Right lobe of liver (tissue), 4 donors: ENCODE measurements at regions not wholly inside any gene's neighbourhood (a gene's known extent, or its start where the extent isn't known, plus 50 kb on each side); places are given as distances from the start of the nearest gene placed in this dataset.

Experiments
- POLR2A ChIP-seq: fragments of 450-650 bp; IDR thresholded peaks from one replicate; pipeline ENCODE4 v1.6.1; 2017; ENCODE audit warnings: antibody characterized with exemption, mild to moderate bottlenecking
- TF ChIP-seq, protein P1 (sequence below), 4 donors: fragments of 200-600 bp in 3 of 4; fragments of 450-650 bp in 1 of 4; IDR thresholded peaks; one replicate each; pipeline versions ENCODE4 v1.5.1 to v1.8.0; 2016 to 2022; ENCODE audit warnings: antibody characterized with exemption in 4 of 4, mild to moderate bottlenecking in 2 of 4
- donor health status: DM: no; HTN: no; CAD: no.
- donor health status: DM: no; HTN: no; CAD: no.
- donor health status: DM: no; HTN: yes; CAD: no.

DNA sequence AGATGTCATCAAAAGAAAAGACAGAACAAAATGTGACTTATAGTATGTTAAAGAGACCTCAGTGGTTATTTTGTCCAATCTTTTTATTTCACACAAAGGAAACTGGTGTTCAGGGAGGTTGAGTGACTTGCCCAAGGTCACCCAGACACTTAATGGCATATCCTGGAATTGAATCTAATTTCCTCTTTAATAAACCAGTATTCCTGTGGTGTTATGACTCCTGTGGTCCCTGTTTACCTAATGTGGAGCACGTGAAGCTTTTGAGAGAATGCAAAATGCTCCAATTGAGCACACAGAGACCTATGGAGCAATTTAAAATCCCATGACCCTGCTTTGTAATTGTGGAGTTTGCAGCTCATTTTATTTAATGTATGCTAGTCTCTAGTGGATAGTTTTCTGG, 251.9 kb downstream of the REEP3 start:
- TF ChIP-seq, protein P1, sequence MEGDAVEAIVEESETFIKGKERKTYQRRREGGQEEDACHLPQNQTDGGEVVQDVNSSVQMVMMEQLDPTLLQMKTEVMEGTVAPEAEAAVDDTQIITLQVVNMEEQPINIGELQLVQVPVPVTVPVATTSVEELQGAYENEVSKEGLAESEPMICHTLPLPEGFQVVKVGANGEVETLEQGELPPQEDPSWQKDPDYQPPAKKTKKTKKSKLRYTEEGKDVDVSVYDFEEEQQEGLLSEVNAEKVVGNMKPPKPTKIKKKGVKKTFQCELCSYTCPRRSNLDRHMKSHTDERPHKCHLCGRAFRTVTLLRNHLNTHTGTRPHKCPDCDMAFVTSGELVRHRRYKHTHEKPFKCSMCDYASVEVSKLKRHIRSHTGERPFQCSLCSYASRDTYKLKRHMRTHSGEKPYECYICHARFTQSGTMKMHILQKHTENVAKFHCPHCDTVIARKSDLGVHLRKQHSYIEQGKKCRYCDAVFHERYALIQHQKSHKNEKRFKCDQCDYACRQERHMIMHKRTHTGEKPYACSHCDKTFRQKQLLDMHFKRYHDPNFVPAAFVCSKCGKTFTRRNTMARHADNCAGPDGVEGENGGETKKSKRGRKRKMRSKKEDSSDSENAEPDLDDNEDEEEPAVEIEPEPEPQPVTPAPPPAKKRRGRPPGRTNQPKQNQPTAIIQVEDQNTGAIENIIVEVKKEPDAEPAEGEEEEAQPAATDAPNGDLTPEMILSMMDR (IDR thresholded peaks at IDR 0.05), result no peak
- no peak for TF ChIP-seq POLR2A
